GM12878 (cell line): ENCODE measurements at regions not wholly inside any gene's neighbourhood (a gene's known extent, or its start where the extent isn't known, plus 50 kb on each side); places are given as distances from the start of the nearest gene placed in this dataset.

ENCODE experiments used
- ATAC-seq: fragments of 200-7000 bp; cut with Tn5 transposase; 3 replicates; pipeline ENCODE4 v1.9.1; 2020; ENCODE audit warnings: mild to moderate bottlenecking, moderate library complexity
- BruUV-seq: library from RNA; stranded (reverse); fragments of 400-500 nt; replicated peaks from 2 replicates; lab custom pipeline; 2021; lab: Mats Ljungman, UMichigan
- CTCF ChIA-PET: fragments of 300-600 bp; sonication (Branson Sonifier 250); formaldehyde crosslinking; extraction: SDS; loops from one replicate; lab custom pipeline; 2021; ENCODE audit warnings: inconsistent platforms; lab: Yijun Ruan, JAX
- POLR2A ChIA-PET: fragments of 350-600 bp; formaldehyde crosslinking; extraction: SDS; loops from one replicate; lab custom pipeline; 2021; ENCODE audit warnings: inconsistent platforms; lab: Charles Lee
- RAD21 ChIA-PET: fragments of 300-600 bp; sonication (Branson Sonifier 250); formaldehyde crosslinking; loops from one replicate; lab custom pipeline; 2023; ENCODE audit warnings: antibody characterized with exemption; ENCODE audit not compliant: unreplicated experiment; lab: Charles Lee
- SMC1A ChIA-PET: fragments of 300-600 bp; sonication (Branson Sonifier 250); formaldehyde crosslinking; loops from one replicate; lab custom pipeline; 2023; ENCODE audit not compliant: unreplicated experiment, uncharacterized antibody; lab: Charles Lee
- DNase-seq: peaks from one replicate; pipeline ENCODE4 v3.0.0-alpha.2; 2011; ENCODE audit warnings: low read depth, low spot score
- FAIRE-seq: peaks from 3 replicates; lab custom pipeline; 2011; peaks lifted over from hg19 to GRCh38; lab: Jason Lieb, UNC
- H2AFZ ChIP-seq: 2 replicates; pipeline ENCODE4 v1.6.0; 2011; ENCODE audit warnings: low read depth, low read length, control low read depth; ENCODE audit not compliant: control insufficient read depth
- H3K27ac ChIP-seq: 2 replicates; pipeline ENCODE4 v1.5.1; 2011; ENCODE audit warnings: control low read depth; ENCODE audit not compliant: control insufficient read depth, insufficient read depth
- H3K27me3 ChIP-seq, 2 experiments: replicated peaks in 1 of 2; 2 replicates each; pipeline versions ENCODE4 v1.6.0 to v1.6.1; 2011; ENCODE audit warnings: low read length in 1 of 2; ENCODE audit not compliant: control insufficient read depth in 2 of 2, insufficient read depth in 2 of 2
- H3K36me3 ChIP-seq, 2 experiments: 2 replicates each; pipeline ENCODE4 v1.5.1; 2011; ENCODE audit warnings: low read length in 1 of 2; ENCODE audit not compliant: control insufficient read depth in 2 of 2, insufficient read depth in 2 of 2
- H3K4me1 ChIP-seq: 2 replicates; pipeline ENCODE4 v1.6.1; 2011; ENCODE audit warnings: mild to moderate bottlenecking, low read length, moderate library complexity, mixed read lengths; ENCODE audit not compliant: control insufficient read depth, insufficient read depth
- H3K4me2 ChIP-seq: 2 replicates; pipeline ENCODE4 v1.6.0; 2011; ENCODE audit warnings: control low read depth; ENCODE audit not compliant: control insufficient read depth, insufficient read depth
- H3K4me3 ChIP-seq: fragments of 200-600 bp; sonication (generic); 2 replicates; pipeline ENCODE4 v1.5.1; 2016
- H3K79me2 ChIP-seq: 2 replicates; pipeline ENCODE4 v1.6.0; 2011; ENCODE audit warnings: low read length; ENCODE audit not compliant: control insufficient read depth, insufficient read depth
- H3K9ac ChIP-seq: 2 replicates; pipeline ENCODE4 v1.8.0; 2011; ENCODE audit warnings: low read length, control low read depth, mixed read lengths; ENCODE audit not compliant: control insufficient read depth, insufficient read depth
- H3K9me3 ChIP-seq: replicated peaks from 3 replicates; pipeline ENCODE4 v1.5.1; 2011; ENCODE audit warnings: mild to moderate bottlenecking, low read length; ENCODE audit not compliant: control insufficient read depth, insufficient read depth
- H4K20me1 ChIP-seq: 2 replicates; pipeline ENCODE4 v1.6.0; 2011; ENCODE audit not compliant: control insufficient read depth, insufficient read depth
- ATF2 ChIP-seq: IDR thresholded peaks from 2 replicates; pipeline ENCODE4 v1.6.1; 2012; ENCODE audit warnings: low read length, inconsistent platforms
- BCL11A ChIP-seq: IDR thresholded peaks from 2 replicates; pipeline ENCODE4 v1.6.1; 2011; ENCODE audit warnings: low read depth, low read length
- BCL3 ChIP-seq: IDR thresholded peaks from 2 replicates; pipeline ENCODE4 v1.6.1; 2011; ENCODE audit warnings: borderline replicate concordance, low read depth, mild to moderate bottlenecking, moderate library complexity, low read length; ENCODE audit not compliant: insufficient read depth, poor library complexity, severe bottlenecking
- CHD1 ChIP-seq: IDR thresholded peaks from 2 replicates; pipeline ENCODE4 v1.6.1; 2012; ENCODE audit warnings: low read depth, low read length, improper control_type of control experiment
- CREB1 ChIP-seq: IDR thresholded peaks from 2 replicates; pipeline ENCODE4 v1.6.1; 2012; ENCODE audit warnings: low read depth, mild to moderate bottlenecking, inconsistent platforms
- FOXM1 ChIP-seq: IDR thresholded peaks from 2 replicates; pipeline ENCODE4 v1.6.1; 2012; ENCODE audit warnings: low read depth, mild to moderate bottlenecking, inconsistent platforms, low read length, moderate library complexity
- IKZF1 ChIP-seq: fragments of 450-650 bp; conservative IDR thresholded peaks from 2 replicates; pipeline ENCODE4 v1.6.1; 2017; ENCODE audit warnings: antibody characterized with exemption, mild to moderate bottlenecking
- JUNB ChIP-seq: IDR thresholded peaks from 2 replicates; pipeline ENCODE4 v1.6.1; 2016; ENCODE audit warnings: antibody characterized with exemption, mild to moderate bottlenecking
- MTA2 ChIP-seq: fragments of 450-650 bp; IDR thresholded peaks from 2 replicates; pipeline ENCODE4 v1.6.1; 2016; ENCODE audit warnings: low read depth, mild to moderate bottlenecking, moderate library complexity
- NFIC ChIP-seq: IDR thresholded peaks from 2 replicates; pipeline ENCODE4 v1.6.1; 2012; ENCODE audit warnings: low read depth, mild to moderate bottlenecking, inconsistent platforms, low read length, moderate library complexity
- RBBP5 ChIP-seq: fragments of 200-600 bp; sonication (generic); conservative IDR thresholded peaks from 2 replicates; pipeline ENCODE4 v1.6.1; 2016
- RELA ChIP-seq: fragments of 450-650 bp; IDR thresholded peaks from 2 replicates; pipeline ENCODE4 v1.8.0; 2014; ENCODE audit warnings: borderline replicate concordance; ENCODE audit not compliant: partially characterized antibody
- RELB ChIP-seq: fragments of 450-650 bp; IDR thresholded peaks from 2 replicates; pipeline ENCODE4 v1.6.1; 2017; ENCODE audit warnings: low read depth, mild to moderate bottlenecking, moderate library complexity
- RUNX3 ChIP-seq: IDR thresholded peaks from 2 replicates; pipeline ENCODE4 v1.6.1; 2012; ENCODE audit warnings: low read length, inconsistent platforms
- ZNF217 ChIP-seq: fragments of 450-650 bp; IDR thresholded peaks from 2 replicates; pipeline ENCODE4 v1.6.1; 2017; ENCODE audit warnings: antibody characterized with exemption, mild to moderate bottlenecking
- WGBS: methylation state at CpG from one replicate; pipeline ENCODE4 v1.1.6; 2016; ENCODE audit warnings: low lambda C conversion rate; ENCODE audit not compliant: insufficient replicate concordance, insufficient coverage; ENCODE audit errors: missing lambda C conversion rate; 5-methylcytosine and 5-hydroxymethylcytosine counted together
- in situ Hi-C: fragments of 300-500 bp; cut with MboI; formaldehyde crosslinking; loops from 9 replicates; pipeline ENCODE4 v1.14.3; 2018; ENCODE audit warnings: mixed read lengths
- intact Hi-C: fragments of 100-400 bp; cut with micrococcal nuclease; formaldehyde crosslinking; loops from one replicate; pipeline ENCODE4 v1.14.2; 2022; ENCODE audit not compliant: unreplicated experiment

DNA sequence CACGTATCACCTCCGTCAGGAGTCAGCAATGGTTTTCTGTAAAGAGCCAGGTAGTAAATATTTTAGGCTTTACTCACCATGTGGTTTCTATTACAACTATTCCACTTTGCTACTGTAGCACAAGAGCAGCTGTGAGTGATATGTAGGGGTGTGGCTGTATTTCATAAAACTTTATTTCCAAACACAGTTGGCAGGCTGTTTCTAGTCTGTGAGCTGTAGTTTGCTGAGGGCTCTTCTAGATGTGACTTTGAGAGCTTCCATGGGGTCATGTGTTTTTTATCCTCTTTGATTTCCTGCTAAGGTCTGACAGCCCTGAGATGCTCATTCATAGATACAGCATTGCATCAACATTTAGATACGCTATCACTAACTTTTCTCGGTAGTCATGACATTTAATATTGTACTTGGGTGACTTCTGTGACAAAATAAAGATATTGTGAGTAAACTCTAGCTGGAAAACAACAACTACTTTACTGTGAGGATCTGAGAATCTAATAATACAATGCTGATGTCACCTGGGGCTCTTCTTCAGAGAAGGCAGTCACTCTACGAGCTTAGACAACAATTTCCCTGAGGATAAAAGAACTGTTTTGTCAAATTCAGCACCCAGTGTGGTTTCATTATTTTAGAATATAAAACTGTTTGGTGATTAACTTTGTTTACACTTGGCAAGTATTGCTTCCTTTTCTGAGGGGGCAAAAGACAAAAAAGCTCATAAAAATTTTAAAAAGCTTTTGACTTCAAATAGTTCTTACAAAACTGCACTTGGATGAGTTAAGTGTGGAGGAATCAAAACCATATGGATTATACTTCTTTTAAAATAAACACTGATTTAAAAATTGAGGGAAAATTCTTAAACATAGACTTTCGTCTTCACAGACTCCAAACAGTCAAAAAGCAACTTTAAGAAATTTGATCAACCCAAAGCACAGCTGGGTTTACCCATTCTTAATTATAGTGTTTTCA, 231.2 kb upstream of the DCN start (continued):
- no peak for TF ChIP-seq MTA2
- TF ChIP-seq ATF2 = no peak
- no peak for TF ChIP-seq ZNF217

DNA sequence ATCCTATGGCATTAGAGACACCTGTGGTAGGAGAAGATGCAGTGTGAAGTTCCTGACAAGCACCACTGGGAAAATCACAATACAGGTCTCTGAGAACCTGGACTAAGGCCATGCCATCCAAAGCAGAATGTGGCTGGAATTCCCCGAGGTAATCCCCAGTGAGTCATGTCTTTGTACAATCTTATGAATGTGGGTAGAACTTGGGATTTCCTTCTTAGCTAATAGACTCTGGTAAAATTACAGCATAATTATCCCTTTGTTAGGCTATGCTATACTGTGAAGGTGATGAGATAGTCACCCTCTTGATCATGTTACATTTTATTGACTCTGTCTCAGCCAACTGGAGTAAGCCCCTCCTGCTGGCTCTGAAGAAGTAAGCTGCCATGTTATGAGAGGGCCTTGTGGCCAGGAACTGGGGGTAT, 224.3 kb upstream of the DCN start:
- Histone ChIP-seq H3K4me2 (no peak overlapping the region), H3K9me3 (no peaks in the 10 kb centered on the region; the same call in 1 of the 3 replicates), H2AFZ (peak overlapping the region; percentile 9), H3K36me3 (no peaks in the 10 kb centered on the region), H3K4me3 (no peak overlapping the region), H3K4me1 (peaks cover 8% of the 10 kb centered on the region), H3K27ac (peak overlapping the region; percentile 24; the same call in 1 of the 2 replicates), H3K9ac (no peak overlapping the region), H3K27me3 (no peaks in the 10 kb centered on the region), H4K20me1 (no peaks in the 10 kb centered on the region), H3K79me2 (no peaks in the 10 kb centered on the region)
- SMC1A ChIA-PET = interaction anchor here (0.6 to 2.9 kb wide), 4 partner anchors 24 to 185 kb away, joined by 3 to 18 read pairs (median 4); no protein-coding TSS in a partner anchor
- BruUV-seq = no TSS peak
- ATAC-seq = peak; percentile 92
- TF ChIP-seq IKZF1 (peak; percentile 34; the same call in 1 of the 2 replicates), FOXM1 (no peak), BCL3 (peak; percentile 63), MTA2 (0 out of 2 replicates have a peak, but pooled peaks have one; percentile 24), CHD1 (no peak), RBBP5 (no peak), RELA (peak; percentile 82), RELB (0 out of 2 replicates have a peak, but pooled peaks have one; percentile 34), ATF2 (peak; percentile 55), NFIC (peak; percentile 54; the same call in 1 of the 2 replicates), BCL11A (peak; percentile 40; the same call in 1 of the 2 replicates), JUNB (peak; percentile 50), CREB1 (0 out of 2 replicates have a peak, but pooled peaks have one; percentile 12), RUNX3 (peak; percentile 60)
- WGBS = 0% methylated on average over 1 of the region's 1 CpG
- intact Hi-C loops = no loop called here
- in situ Hi-C loops = no loop called here
- RAD21 ChIA-PET = interaction anchor here (0.6 to 1.5 kb wide), 4 partner anchors 10 to 935 kb away, joined by 3 to 4 read pairs (median 3); partner anchors contain the start of gene BTG1
- DNase-seq = peak; percentile 54
- POLR2A ChIA-PET = no interaction called here
- CTCF ChIA-PET = interaction anchor here (1.8 to 3.0 kb wide), 2 partner anchors 9 to 25 kb away, joined by 5 to 15 read pairs; no protein-coding TSS in a partner anchor
- no peak for FAIRE-seq
